GM21423 (cell line): ENCODE measurements at regions not wholly inside any gene's neighbourhood (a gene's known extent, or its start where the extent isn't known, plus 50 kb on each side); places are given as distances from the start of the nearest gene placed in this dataset.

Source experiments
- ATAC-seq: cut with Tn5 transposase; IDR thresholded peaks from one replicate; pipeline ENCODE4 v1.9.1; 2021; ENCODE audit warnings: mild to moderate bottlenecking, moderate library complexity; ENCODE audit not compliant: unreplicated experiment

GRCh38 chr2:151087377-151087776, 174.3 kb downstream of the RBM43 start:
- no peak for ATAC-seq

- no peak for ATAC-seq
Measured at GRCh38 chr2:151085181-151085611, 176.5 kb downstream of the RBM43 start.

GRCh38 chr2:151083856-151084795, 177.5 kb downstream of the RBM43 start:
- ATAC-seq: no peak

- no peak for ATAC-seq
Measured at GRCh38 chr2:151078889-151079288, 182.8 kb downstream of the RBM43 start.

- no peak for ATAC-seq
Measured at GRCh38 chr2:151071906-151072305, 189.8 kb downstream of the RBM43 start.

GRCh38 chr2:151071382-151071781, 190.3 kb downstream of the RBM43 start:
- ATAC-seq: no peak

GRCh38 chr2:151070253-151070652, 191.4 kb downstream of the RBM43 start:
- ATAC-seq: no peak

- no peak for ATAC-seq
Measured at GRCh38 chr2:151067658-151068369, 193.8 kb downstream of the RBM43 start.

- no peak for ATAC-seq
Measured at GRCh38 chr2:151063271-151063670, 198.4 kb downstream of the RBM43 start.

- ATAC-seq: no peak
Measured at GRCh38 chr2:151060287-151060686, 201.4 kb downstream of the RBM43 start.

GRCh38 chr2:151056870-151057269, 204.8 kb downstream of the RBM43 start:
- no peak for ATAC-seq

GRCh38 chr2:151053661-151053990, 208.0 kb downstream of the RBM43 start:
- no peak for ATAC-seq

- ATAC-seq: no peak
Measured at GRCh38 chr2:151052850-151053660, 208.6 kb downstream of the RBM43 start.

- peak; percentile 78 for ATAC-seq
Measured at GRCh38 chr2:151051574-151052220, 210.0 kb downstream of the RBM43 start.

GRCh38 chr2:151049746-151050145, 211.9 kb downstream of the RBM43 start:
- ATAC-seq: no peak

- no peak for ATAC-seq
Measured at GRCh38 chr2:151048331-151049054, 213.2 kb downstream of the RBM43 start.

- no peak for ATAC-seq
Measured at GRCh38 chr2:151043484-151043883, 218.2 kb downstream of the RBM43 start.

- ATAC-seq: no peak
Measured at GRCh38 chr2:151042964-151043363, 218.7 kb downstream of the RBM43 start.

- ATAC-seq: no peak
Measured at GRCh38 chr2:151040039-151040438, 221.6 kb downstream of the RBM43 start.

- ATAC-seq: no peak
Measured at GRCh38 chr2:151038516-151038915, 223.1 kb downstream of the RBM43 start.
